B cell (primary cell): ENCODE measurements at regions not wholly inside any gene's neighbourhood (a gene's known extent, or its start where the extent isn't known, plus 50 kb on each side); places are given as distances from the start of the nearest gene placed in this dataset.

Experiments
- ATAC-seq: fragments of 200-7000 bp; cut with Tn5 transposase; one replicate; pipeline ENCODE4 v1.10.0; 2021; ENCODE audit warnings: low read depth, mild to moderate bottlenecking, moderate number of reproducible peaks, moderate library complexity
- CTCF ChIA-PET: fragments of 350-600 bp; sonication (Branson Sonifier 250); formaldehyde crosslinking; loops from one replicate; lab custom pipeline; 2021; ENCODE audit warnings: antibody characterized with exemption, inconsistent platforms; lab: Charles Lee
- POLR2A ChIA-PET: fragments of 350-600 bp; sonication (Branson Sonifier 250); formaldehyde crosslinking; loops from one replicate; lab custom pipeline; 2021; ENCODE audit warnings: antibody characterized with exemption; lab: Charles Lee
- DNase-seq: peaks from one replicate; pipeline ENCODE4 v3.0.0; 2013
- H2AFZ ChIP-seq: 2 replicates; pipeline ENCODE4 v1.6.1; 2012; ENCODE audit warnings: mild to moderate bottlenecking, low read depth, low read length; ENCODE audit not compliant: insufficient read depth, poor library complexity, severe bottlenecking
- H3K27ac ChIP-seq, 2 donors: 1 replicate in 1 of 2; 2 replicates in 1 of 2; pipeline ENCODE4 v1.5.1; 2012 to 2013; ENCODE audit warnings: low read length in 2 of 2, mild to moderate bottlenecking in 2 of 2, moderate library complexity in 1 of 2
- H3K27me3 ChIP-seq, 4 experiments: fragments of 200-600 bp in 1 of 4; sonication (generic) in 1 of 4; replicated peaks in 1 of 4; 1 replicate in 2 of 4; 2 replicates in 2 of 4; pipeline versions ENCODE4 v1.6.1 to v1.7.0; 2013 to 2016; ENCODE audit warnings: low read length in 3 of 4, mild to moderate bottlenecking in 2 of 4, mixed read lengths in 1 of 4, moderate library complexity in 1 of 4; ENCODE audit not compliant: insufficient read depth in 4 of 4, control insufficient read depth in 3 of 4; ENCODE audit errors: control extremely low read depth in 1 of 4
- H3K36me3 ChIP-seq, 2 experiments: replicated peaks in 1 of 2; 1 replicate in 1 of 2; 2 replicates in 1 of 2; pipeline versions ENCODE4 v1.6.1 to v1.7.1; 2013; ENCODE audit warnings: low read length in 1 of 2; ENCODE audit not compliant: insufficient read depth in 2 of 2, control insufficient read depth in 1 of 2; ENCODE audit errors: control extremely low read depth in 1 of 2, extremely low read depth in 1 of 2
- H3K4me1 ChIP-seq, 2 donors: fragments of 200-600 bp in 1 of 2; sonication (generic) in 1 of 2; 1 replicate in 1 of 2; 2 replicates in 1 of 2; pipeline versions ENCODE4 v1.5.1 to v1.6.1; 2013 to 2017; ENCODE audit warnings: low read length in 2 of 2; ENCODE audit not compliant: control insufficient read depth in 2 of 2, insufficient read depth in 2 of 2
- H3K4me2 ChIP-seq: replicated peaks from 2 replicates; pipeline ENCODE3; 2012; ENCODE audit warnings: mild to moderate bottlenecking, low read depth, low read length; ENCODE audit not compliant: poor library complexity, severe bottlenecking
- H3K4me3 ChIP-seq, 5 experiments: fragments of 200-600 bp in 1 of 5; sonication (generic) in 1 of 5; 1 replicate in 3 of 5; 2 replicates in 2 of 5; pipeline versions ENCODE4 v1.5.1 to v1.7.0; 2011 to 2016; ENCODE audit warnings: low read length in 4 of 5, mild to moderate bottlenecking in 4 of 5, low read depth in 2 of 5, control low read depth in 1 of 5, moderate library complexity in 1 of 5; ENCODE audit not compliant: insufficient read depth in 1 of 5; ENCODE audit errors: control extremely low read depth in 1 of 5, extremely low read depth in 1 of 5
- H3K79me2 ChIP-seq: fragments of 200-600 bp; sonication (generic); one replicate; pipeline ENCODE4 v1.6.0; 2016; ENCODE audit warnings: low read length; ENCODE audit not compliant: control insufficient read depth, insufficient read depth
- H3K9ac ChIP-seq: fragments of 200-600 bp; sonication (generic); 2 replicates; pipeline ENCODE4 v1.6.1; 2017; ENCODE audit warnings: mild to moderate bottlenecking, low read length, moderate library complexity
- H3K9me3 ChIP-seq, 3 donors: one replicate each; pipeline versions ENCODE4 v1.6.1 to v1.7.1; 2013; ENCODE audit warnings: low read length in 2 of 3; ENCODE audit not compliant: control insufficient read depth in 2 of 3, insufficient read depth in 1 of 3; ENCODE audit errors: control extremely low read depth in 1 of 3
- H4K20me1 ChIP-seq: 2 replicates; pipeline ENCODE4 v1.6.0; 2012; ENCODE audit warnings: mild to moderate bottlenecking, low read length; ENCODE audit not compliant: insufficient read depth, control insufficient read depth, poor library complexity, severe bottlenecking
- H3K27ac Mint-ChIP-seq: one replicate; pipeline ENCODE4 v1.8.0; 2021; ENCODE audit warnings: mixed read lengths
- H3K27me3 Mint-ChIP-seq: one replicate; pipeline ENCODE4 v1.8.0; 2021; ENCODE audit warnings: mixed read lengths
- H3K4me1 Mint-ChIP-seq: one replicate; pipeline ENCODE4 v1.8.0; 2021; ENCODE audit warnings: mixed read lengths
- H3K4me3 Mint-ChIP-seq: one replicate; pipeline ENCODE4 v1.8.0; 2021; ENCODE audit warnings: mixed read lengths
- H3K9me3 Mint-ChIP-seq: one replicate; pipeline ENCODE4 v1.8.0; 2022; ENCODE audit warnings: mixed read lengths; ENCODE audit not compliant: insufficient read depth
- CTCF ChIP-seq: fragments of 200-600 bp; IDR thresholded peaks from one replicate; pipeline ENCODE4 v1.8.0; 2022; ENCODE audit warnings: antibody characterized with exemption, mild to moderate bottlenecking
- EZH2 ChIP-seq: IDR thresholded peaks from 2 replicates; pipeline ENCODE4 v1.6.1; 2012; ENCODE audit warnings: borderline replicate concordance, low read depth, mild to moderate bottlenecking, moderate library complexity, low read length; ENCODE audit not compliant: insufficient read depth, poor library complexity, severe bottlenecking
- WGBS: methylation state at CpG from one replicate; pipeline ENCODE4 v1.1.5; 2013; ENCODE audit warnings: missing lambda C conversion rate; ENCODE audit not compliant: insufficient coverage; 5-methylcytosine and 5-hydroxymethylcytosine counted together
- intact Hi-C: fragments of 100-400 bp; cut with micrococcal nuclease; formaldehyde crosslinking; loops from one replicate; pipeline ENCODE4 v1.10.0; 2022

GRCh38 chr21:35583566-35584216 lies 476.6 kb downstream of the SETD4 start:
- H3K27ac ChIP-seq, result no peak overlapping the region
- CTCF ChIA-PET, result no interaction called here

GRCh38 chr21:35582731-35583130 lies 477.6 kb downstream of the SETD4 start:
- Histone ChIP-seq H3K9ac (no peak overlapping the region), H3K36me3 (no peaks in the 10 kb centered on the region), H2AFZ (no peak overlapping the region), H3K27ac (no peak overlapping the region), H3K79me2 (no peaks in the 10 kb centered on the region), H4K20me1 (no peaks in the 10 kb centered on the region), H3K27me3 (no peaks in the 10 kb centered on the region), H3K9me3 (no peaks in the 10 kb centered on the region), H3K4me3 (no peak overlapping the region), H3K4me1 (no peaks in the 10 kb centered on the region), H3K4me2 (no peak overlapping the region)
- CTCF ChIA-PET, result no interaction called here
- POLR2A ChIA-PET, result no interaction called here
- no peak for ATAC-seq
- Mint-ChIP-seq H3K27ac (no peak overlapping the region), H3K9me3 (no peaks in the 10 kb centered on the region), H3K4me3 (no peak overlapping the region), H3K4me1 (peaks cover 15% of the 10 kb centered on the region), H3K27me3 (no peaks in the 10 kb centered on the region)
- no peak for TF ChIP-seq EZH2
- no peak for TF ChIP-seq CTCF
- WGBS, result no CpG with 5 or more reads among the region's 1 CpG
- no peak for DNase-seq
- intact Hi-C loops, result no loop called here

More at GRCh38 chr21:35583566-35584216, 476.6 kb downstream of the SETD4 start:
- Histone ChIP-seq H3K4me2 (no peak overlapping the region), H2AFZ (no peak overlapping the region), H3K27me3 (no peaks in the 10 kb centered on the region), H3K9ac (no peak overlapping the region), H3K4me3 (no peak overlapping the region), H3K79me2 (no peaks in the 10 kb centered on the region), H3K9me3 (no peaks in the 10 kb centered on the region), H3K36me3 (no peaks in the 10 kb centered on the region), H3K4me1 (no peaks in the 10 kb centered on the region), H4K20me1 (no peaks in the 10 kb centered on the region)
- no peak for TF ChIP-seq EZH2
- no peak for TF ChIP-seq CTCF
- Mint-ChIP-seq H3K27me3 (no peaks in the 10 kb centered on the region), H3K4me1 (peaks cover 15% of the 10 kb centered on the region), H3K4me3 (no peak overlapping the region), H3K27ac (no peak overlapping the region), H3K9me3 (no peaks in the 10 kb centered on the region)
- WGBS, result no CpG with 5 or more reads among the region's 8 CpGs
- POLR2A ChIA-PET, result no interaction called here
- DNase-seq, result no peak
- intact Hi-C loops, result no loop called here
- no peak for ATAC-seq
